HCT116 (cell line): ENCODE measurements at regions not wholly inside any gene's neighbourhood (a gene's known extent, or its start where the extent isn't known, plus 50 kb on each side); places are given as distances from the start of the nearest gene placed in this dataset.

ENCODE experiments used
- ATAC-seq: fragments of 200-7000 bp; cut with Tn5 transposase; 2 replicates; pipeline ENCODE4 v1.9.1; 2020; ENCODE audit warnings: mild to moderate bottlenecking, moderate library complexity
- BruUV-seq: library from RNA; stranded (reverse); fragments of 400-500 nt; replicated peaks from 2 replicates; lab custom pipeline; 2021; lab: Mats Ljungman, UMichigan
- CTCF ChIA-PET: fragments of 300-600 bp; sonication (Branson Sonifier 250); formaldehyde crosslinking; loops from one replicate; lab custom pipeline; 2021; ENCODE audit warnings: antibody characterized with exemption; lab: Charles Lee
- POLR2A ChIA-PET: fragments of 300-600, 350-600 bp; sonication (Branson Sonifier 250); formaldehyde crosslinking; loops from one replicate; lab custom pipeline; 2021; ENCODE audit warnings: antibody characterized with exemption; lab: Charles Lee
- RAD21 ChIA-PET, 2 experiments: fragments of 300-600 bp; sonication (Branson Sonifier 250); formaldehyde crosslinking; loops; one replicate each; lab custom pipeline; 2023; ENCODE audit warnings: low total read pairs in 2 of 2; ENCODE audit not compliant: uncharacterized antibody in 2 of 2, unreplicated experiment in 2 of 2, low non-redundant PET in 1 of 2; lab: Charles Lee
- DNase-seq: peaks from one replicate; pipeline ENCODE4 v3.0.0-alpha.2; 2010; ENCODE audit warnings: low read depth, low spot score
- H2AFZ ChIP-seq: fragments of 200-600 bp; shearing (Covaris generic), sonication (generic); 2 replicates; pipeline ENCODE4 v1.6.1; 2017; ENCODE audit warnings: low read depth, mixed run types, mixed read lengths, antibody characterized with exemption, low read length; ENCODE audit not compliant: poor library complexity, severe bottlenecking
- H3K27ac ChIP-seq: 2 replicates; pipeline ENCODE4 v1.5.1; 2012; ENCODE audit warnings: low read depth, low read length
- H3K27me3 ChIP-seq: fragments of 200-600 bp; sonication (generic); 2 replicates; pipeline ENCODE4 v1.6.1; 2016; ENCODE audit warnings: mixed run types, low read length, mixed read lengths; ENCODE audit not compliant: insufficient read depth
- H3K36me3 ChIP-seq, 2 experiments: fragments of 200-500 bp in 1 of 2; fragments of 200-600 bp in 1 of 2; sonication (Bioruptor generic) in 1 of 2; sonication (generic) in 1 of 2; 2 replicates each; pipeline versions ENCODE4 v1.5.1 to v1.6.1; 2014 to 2016; ENCODE audit warnings: low read length in 2 of 2, inconsistent platforms in 1 of 2, mixed read lengths in 1 of 2, mixed run types in 1 of 2; ENCODE audit not compliant: insufficient read depth in 2 of 2, control insufficient read depth in 1 of 2
- H3K4me1 ChIP-seq, 2 experiments: fragments of 200-600 bp in 1 of 2; sonication (generic) in 1 of 2; 2 replicates each; pipeline versions ENCODE4 v1.5.1 to v1.6.1; 2012 to 2017; ENCODE audit warnings: low read length in 2 of 2, inconsistent platforms in 1 of 2, mild to moderate bottlenecking in 1 of 2, mixed read lengths in 1 of 2, mixed run types in 1 of 2, moderate library complexity in 1 of 2; ENCODE audit not compliant: insufficient read depth in 2 of 2, control insufficient read depth in 1 of 2
- H3K4me2 ChIP-seq: fragments of 200-600 bp; sonication (generic); 2 replicates; pipeline ENCODE4 v1.6.1; 2017; ENCODE audit warnings: mixed run types, low read length, mixed read lengths
- H3K4me3 ChIP-seq, 2 experiments: fragments of 200-600 bp in 1 of 2; sonication (generic) in 1 of 2; replicated peaks in 1 of 2; 2 replicates each; pipeline ENCODE4 v1.5.1; 2011 to 2016; ENCODE audit warnings: low read length in 2 of 2, control low read depth in 1 of 2, low read depth in 1 of 2, mild to moderate bottlenecking in 1 of 2, mixed read lengths in 1 of 2, mixed run types in 1 of 2
- H3K79me2 ChIP-seq: fragments of 200-600 bp; sonication (generic); 2 replicates; pipeline ENCODE4 v1.6.1; 2017; ENCODE audit warnings: mild to moderate bottlenecking, mixed run types, low read length, moderate library complexity, mixed read lengths; ENCODE audit not compliant: insufficient read depth
- H3K9ac ChIP-seq: fragments of 200-600 bp; sonication (generic); 2 replicates; pipeline ENCODE4 v1.6.1; 2016; ENCODE audit warnings: low read length, mixed read lengths
- H3K9me2 ChIP-seq: fragments of 200-600 bp; sonication (generic), shearing (Covaris generic); 2 replicates; pipeline ENCODE4 v1.6.1; 2017; ENCODE audit warnings: mixed run types, mild to moderate bottlenecking, moderate library complexity; ENCODE audit not compliant: insufficient read depth
- H3K9me3 ChIP-seq, 2 experiments: fragments of 200-500 bp in 1 of 2; fragments of 200-600 bp in 1 of 2; sonication (Bioruptor generic) in 1 of 2; sonication (generic) in 1 of 2; 2 replicates each; pipeline ENCODE4 v1.6.1; 2014 to 2017; ENCODE audit warnings: low read length in 2 of 2, mixed read lengths in 2 of 2, inconsistent platforms in 1 of 2, low read depth in 1 of 2, mild to moderate bottlenecking in 1 of 2, mixed run types in 1 of 2, moderate library complexity in 1 of 2; ENCODE audit not compliant: control insufficient read depth in 1 of 2, insufficient read depth in 1 of 2
- H4K20me1 ChIP-seq: fragments of 200-600 bp; sonication (generic), shearing (Covaris generic); 2 replicates; pipeline ENCODE4 v1.6.1; 2017; ENCODE audit warnings: mixed run types, mild to moderate bottlenecking, moderate library complexity; ENCODE audit not compliant: insufficient read depth
- ATF3 ChIP-seq: IDR thresholded peaks from 2 replicates; pipeline ENCODE4 v1.6.1; 2012
- CBX3 ChIP-seq: IDR thresholded peaks from 2 replicates; pipeline ENCODE4 v1.6.1; 2012; ENCODE audit warnings: low read depth
- CEBPB ChIP-seq: IDR thresholded peaks from 2 replicates; pipeline ENCODE4 v1.6.1; 2012; ENCODE audit warnings: low read depth
- EGR1 ChIP-seq: IDR thresholded peaks from 2 replicates; pipeline ENCODE4 v1.6.1; 2012; ENCODE audit warnings: low read depth
- ELF1 ChIP-seq: IDR thresholded peaks from 2 replicates; pipeline ENCODE4 v1.6.1; 2012; ENCODE audit warnings: low read depth, borderline replicate concordance
- EZH2 ChIP-seq: fragments of 200-600 bp; sonication (generic); IDR thresholded peaks from 2 replicates; pipeline ENCODE4 v1.6.1; 2017; ENCODE audit warnings: antibody characterized with exemption, mixed run types
- EZH2phosphoT487 ChIP-seq: fragments of 200-600 bp; IDR thresholded peaks from 2 replicates; pipeline ENCODE4 v1.6.1; 2018; ENCODE audit warnings: antibody characterized with exemption, borderline replicate concordance
- JUND ChIP-seq: IDR thresholded peaks from 2 replicates; pipeline ENCODE4 v1.6.1; 2012
- MAX ChIP-seq: IDR thresholded peaks from 2 replicates; pipeline ENCODE4 v1.6.1; 2012
- POLR2A ChIP-seq: IDR thresholded peaks from 2 replicates; pipeline ENCODE4 v1.7.0; 2011; ENCODE audit warnings: borderline replicate concordance; ENCODE audit not compliant: insufficient read depth, insufficient read length; ENCODE audit errors: extremely low read depth
- RAD21 ChIP-seq: IDR thresholded peaks from 2 replicates; pipeline ENCODE4 v1.6.1; 2012; ENCODE audit warnings: low read depth, mild to moderate bottlenecking
- SP1 ChIP-seq: IDR thresholded peaks from 2 replicates; pipeline ENCODE4 v1.6.1; 2012; ENCODE audit warnings: low read depth
- TCF7L2 ChIP-seq: IDR thresholded peaks from 2 replicates; pipeline ENCODE4 v1.7.0; 2011; ENCODE audit warnings: borderline replicate concordance, inconsistent platforms; ENCODE audit not compliant: insufficient read depth, insufficient read length; ENCODE audit errors: extremely low read depth
- YY1 ChIP-seq: IDR thresholded peaks from 2 replicates; pipeline ENCODE4 v1.6.1; 2011; ENCODE audit warnings: low read length, low read depth, moderate library complexity, mild to moderate bottlenecking; ENCODE audit not compliant: insufficient replicate concordance; ENCODE audit errors: extremely low read depth
- ZBTB33 ChIP-seq: IDR thresholded peaks from 2 replicates; pipeline ENCODE4 v1.6.1; 2011; ENCODE audit warnings: mild to moderate bottlenecking, low read length, moderate library complexity; ENCODE audit not compliant: insufficient replicate concordance; ENCODE audit errors: extremely low read depth
- ZFX ChIP-seq: fragments of 450-650 bp; IDR thresholded peaks from 2 replicates; pipeline ENCODE4 v1.6.1; 2017
- intact Hi-C: fragments of 100-400 bp; cut with micrococcal nuclease; formaldehyde crosslinking; loops from 2 replicates; pipeline ENCODE4 v1.10.0; 2022

DNA sequence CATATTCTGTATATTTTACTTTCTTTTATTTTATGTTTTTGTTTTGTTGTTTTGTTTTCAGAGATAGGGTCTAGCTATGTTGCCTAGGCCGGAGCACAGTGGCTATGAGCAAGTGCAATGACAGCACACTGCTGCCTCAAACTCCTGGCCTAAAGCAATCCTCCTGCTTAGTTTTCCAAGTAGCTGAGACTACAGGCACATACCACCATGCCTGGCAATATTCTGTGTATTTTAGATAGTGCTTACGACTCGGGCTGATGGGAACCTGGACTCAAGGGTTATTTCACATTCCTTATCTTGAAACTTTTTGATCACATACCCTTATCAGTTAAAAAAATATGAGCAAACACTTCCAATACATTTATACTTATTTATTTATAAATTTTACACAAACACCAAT, 119.0 kb upstream of the STARD4 start:
- Histone ChIP-seq H3K36me3 (no peaks in the 10 kb centered on the region), H3K9me3 (no peaks in the 10 kb centered on the region), H3K27me3 (no peaks in the 10 kb centered on the region; the same call in 1 of the 2 replicates), H3K79me2 (no peaks in the 10 kb centered on the region), H2AFZ (no peak overlapping the region), H4K20me1 (no peaks in the 10 kb centered on the region), H3K4me1 (no peaks in the 10 kb centered on the region), H3K9ac (no peak overlapping the region), H3K4me3 (no peak overlapping the region), H3K9me2 (no peaks in the 10 kb centered on the region), H3K27ac (no peak overlapping the region), H3K4me2 (no peak overlapping the region)
- DNase-seq (no peak), ATAC-seq (no peak)
- intact Hi-C loops, result no loop called here
- TF ChIP-seq SP1 (no peak), EZH2phosphoT487 (no peak), RAD21 (no peak), EZH2 (no peak), ATF3 (no peak), ZFX (no peak), ZBTB33 (no peak)
- POLR2A ChIA-PET, result no interaction called here
- RAD21 ChIA-PET, result no interaction called here
- no TSS peak for BruUV-seq
- CTCF ChIA-PET, result no interaction called here

DNA sequence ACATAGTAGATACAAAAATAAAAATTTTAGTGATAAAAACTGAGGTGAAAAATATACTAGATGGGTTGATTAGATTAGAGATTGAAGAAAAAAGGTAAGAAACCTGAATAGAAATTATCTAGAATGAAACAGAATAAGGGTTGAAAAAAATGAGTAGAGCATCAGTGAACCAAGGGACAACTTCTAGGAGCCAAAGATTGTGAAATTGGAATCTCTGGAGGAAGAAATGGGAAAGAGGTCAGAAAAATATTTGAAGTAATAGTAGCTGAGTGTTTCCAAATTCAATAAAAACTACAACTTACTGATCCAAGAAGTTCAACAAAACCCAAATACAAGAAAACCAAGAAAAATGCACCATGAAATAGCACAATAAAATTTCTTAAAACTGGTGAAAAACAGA, 116.6 kb upstream of the STARD4 start:
- Histone ChIP-seq H3K27ac (no peak overlapping the region), H4K20me1 (no peaks in the 10 kb centered on the region), H3K4me1 (no peaks in the 10 kb centered on the region), H3K9ac (no peak overlapping the region), H3K9me2 (no peaks in the 10 kb centered on the region), H3K4me3 (no peak overlapping the region), H3K27me3 (no peaks in the 10 kb centered on the region; the same call in 1 of the 2 replicates), H3K4me2 (no peak overlapping the region), H3K36me3 (no peaks in the 10 kb centered on the region), H2AFZ (no peak overlapping the region), H3K79me2 (no peaks in the 10 kb centered on the region), H3K9me3 (no peaks in the 10 kb centered on the region)
- ChIA-PET POLR2A (no interaction called here), CTCF (no interaction called here), RAD21 (no interaction called here)
- intact Hi-C loops, result no loop called here
- no peak for DNase-seq
- no peak for ATAC-seq
- BruUV-seq, result no TSS peak
- TF ChIP-seq ZBTB33 (no peak), TCF7L2 (no peak), JUND (no peak), YY1 (no peak), EGR1 (no peak), POLR2A (no peak), CEBPB (no peak), EZH2 (no peak), RAD21 (no peak), ATF3 (no peak), CBX3 (no peak), ELF1 (no peak), MAX (no peak)
